K562 (cell line): ENCODE measurements at regions not wholly inside any gene's neighbourhood (a gene's known extent, or its start where the extent isn't known, plus 50 kb on each side); places are given as distances from the start of the nearest gene placed in this dataset.

Experiments used
- ATAC-seq: fragments of 200-7000 bp; cut with Tn5 transposase; 3 replicates; pipeline ENCODE4 v1.9.1; 2020; ENCODE audit warnings: moderate library complexity
- BruUV-seq: library from RNA; stranded (reverse); fragments of 400-500 nt; replicated peaks from 2 replicates; lab custom pipeline; 2021; lab: Mats Ljungman, UMichigan
- CTCF ChIA-PET: fragments of 300-600 bp; formaldehyde crosslinking; extraction: SDS; loops from one replicate; lab custom pipeline; 2021; ENCODE audit warnings: low intra/inter-chr PET ratio; lab: Yijun Ruan, JAX
- POLR2A ChIA-PET: fragments of 300-600, 350-650 bp; sonication (Branson Sonifier 250); formaldehyde crosslinking; extraction: SDS; loops from one replicate; lab custom pipeline; 2021; ENCODE audit warnings: antibody characterized with exemption, inconsistent platforms; lab: Yijun Ruan, JAX
- DNase-seq, 4 experiments: peaks; one replicate each; pipeline versions ENCODE4 v3.0.0 to v3.0.0-alpha.2; 2011 to 2018; ENCODE audit warnings: low spot score in 3 of 4, mixed read lengths in 3 of 4; ENCODE audit errors: extremely low read depth in 1 of 4
- FAIRE-seq: peaks from 2 replicates; lab custom pipeline; 2011; peaks lifted over from hg19 to GRCh38; lab: Jason Lieb, UNC
- H2AFZ ChIP-seq: 2 replicates; pipeline ENCODE4 v1.6.0; 2011; ENCODE audit warnings: low read depth, low read length, control low read depth, inconsistent platforms
- H3K27ac ChIP-seq: fragments of 200-600 bp; 3 replicates; pipeline ENCODE4 v1.8.0; 2011; ENCODE audit warnings: low read depth, mild to moderate bottlenecking, control low read depth, inconsistent platforms, low read length, moderate library complexity, mixed read lengths; ENCODE audit errors: extremely low read depth
- H3K27me3 ChIP-seq, 2 experiments: fragments of 300-600 bp in 1 of 2; 2 replicates in 1 of 2; 3 replicates in 1 of 2; pipeline versions ENCODE4 v1.6.0 to v1.8.0; 2011; ENCODE audit warnings: inconsistent platforms in 2 of 2, low read length in 2 of 2, mild to moderate bottlenecking in 1 of 2, mixed read lengths in 1 of 2, moderate library complexity in 1 of 2; ENCODE audit not compliant: control insufficient read depth in 2 of 2, insufficient read depth in 2 of 2
- H3K36me3 ChIP-seq: fragments of 300-600 bp; 3 replicates; pipeline ENCODE4 v1.8.0; 2011; ENCODE audit warnings: mild to moderate bottlenecking, low read length, inconsistent platforms; ENCODE audit not compliant: control insufficient read depth, insufficient read depth
- H3K4me1 ChIP-seq, 2 experiments: fragments of 200-600 bp in 1 of 2; replicated peaks in 1 of 2; 2 replicates in 1 of 2; 3 replicates in 1 of 2; pipeline versions ENCODE4 v1.5.1 to v1.8.0; 2011; ENCODE audit warnings: inconsistent platforms in 2 of 2, low read length in 2 of 2, mild to moderate bottlenecking in 1 of 2, mixed read lengths in 1 of 2, moderate library complexity in 1 of 2; ENCODE audit not compliant: control insufficient read depth in 2 of 2, insufficient read depth in 2 of 2
- H3K4me2 ChIP-seq: 2 replicates; pipeline ENCODE4 v1.6.1; 2011; ENCODE audit warnings: low read length, control low read depth, inconsistent platforms, mixed read lengths; ENCODE audit not compliant: insufficient read depth
- H3K4me3 ChIP-seq: fragments of 200-600 bp; sonication (generic), shearing (Covaris generic); 2 replicates; pipeline ENCODE4 v1.5.1; 2016; ENCODE audit warnings: control low read depth, inconsistent platforms
- H3K79me2 ChIP-seq: fragments of 200-600 bp; 3 replicates; pipeline ENCODE4 v1.8.0; 2011; ENCODE audit warnings: low read length, inconsistent platforms; ENCODE audit not compliant: control insufficient read depth, insufficient read depth
- H3K9ac ChIP-seq, 2 experiments: 2 replicates each; pipeline versions ENCODE4 v1.6.0 to v1.6.1; 2011; ENCODE audit warnings: low read depth in 2 of 2, low read length in 2 of 2, control low read depth in 1 of 2, inconsistent platforms in 1 of 2, mild to moderate bottlenecking in 1 of 2, mixed read lengths in 1 of 2; ENCODE audit not compliant: insufficient read depth in 1 of 2
- H3K9me1 ChIP-seq: one replicate; pipeline ENCODE4 v1.6.0; 2011; ENCODE audit warnings: inconsistent platforms, mild to moderate bottlenecking, low read length, moderate library complexity; ENCODE audit not compliant: control insufficient read depth, insufficient read depth
- H3K9me3 ChIP-seq: replicated peaks from 2 replicates; pipeline ENCODE4 v1.5.1; 2011; ENCODE audit warnings: low read depth, low read length, inconsistent platforms; ENCODE audit not compliant: control insufficient read depth, insufficient read depth
- H4K20me1 ChIP-seq: replicated peaks from 2 replicates; pipeline ENCODE4 v1.6.1; 2011; ENCODE audit warnings: low read length, inconsistent platforms, mixed read lengths; ENCODE audit not compliant: control insufficient read depth, insufficient read depth
- CBX2 ChIP-seq: fragments of 200-600 bp; sonication (generic); IDR thresholded peaks from one replicate; pipeline ENCODE4 v1.6.1; 2012; ENCODE audit warnings: mild to moderate bottlenecking, low read length, inconsistent platforms; ENCODE audit not compliant: insufficient read depth, poor library complexity, severe bottlenecking
- CREM ChIP-seq: IDR thresholded peaks from 2 replicates; pipeline ENCODE4 v1.6.1; 2014; ENCODE audit warnings: antibody characterized with exemption, low read depth
- ETS1 ChIP-seq: conservative IDR thresholded peaks from 2 replicates; pipeline ENCODE4 v1.6.1; 2011; ENCODE audit warnings: low read depth, mild to moderate bottlenecking, low read length; ENCODE audit not compliant: control insufficient read depth
- MYNN ChIP-seq, 2 experiments: sonication (generic); formaldehyde crosslinking in 1 of 2; IDR thresholded peaks; 2 replicates each; pipeline versions ENCODE4 v1.5.0 to v1.6.1; 2016 to 2020; ENCODE audit warnings: antibody characterized with exemption in 1 of 2, missing genetic modification reagents in 1 of 2
- PPARD ChIP-seq: fragments of 250-450 bp; sonication (Bioruptor Pico); IDR thresholded peaks from 2 replicates; pipeline ENCODE4 v1.8.0; 2022; ENCODE audit warnings: inconsistent platforms, mild to moderate bottlenecking, moderate library complexity
- ZFP30 ChIP-seq: fragments of 250-450 bp; sonication (Bioruptor Pico); IDR thresholded peaks from 2 replicates; pipeline ENCODE4 v1.8.0; 2022; ENCODE audit warnings: moderate library complexity, mild to moderate bottlenecking, inconsistent platforms, borderline replicate concordance
- ZNF134 ChIP-seq: fragments of 250-450 bp; sonication (Bioruptor Pico); conservative IDR thresholded peaks from 2 replicates; pipeline ENCODE4 v1.4.0; 2020
- ZNF146 ChIP-seq: IDR thresholded peaks from one replicate; pipeline ENCODE4 v1.6.1; 2018; ENCODE audit warnings: missing compliant biosample characterization; ENCODE audit not compliant: unreplicated experiment
- ZNF445 ChIP-seq: fragments of 250-450 bp; sonication (Bioruptor Pico); IDR thresholded peaks from 2 replicates; pipeline ENCODE4 v1.4.0; 2020; ENCODE audit warnings: low read depth, mild to moderate bottlenecking, moderate library complexity
- ZNF518B ChIP-seq: fragments of 250-450 bp; sonication (Bioruptor Pico); IDR thresholded peaks from 2 replicates; pipeline ENCODE4 v1.5.0; 2021; ENCODE audit warnings: mild to moderate bottlenecking, moderate library complexity
- ZNF764 ChIP-seq: fragments of 250-450 bp; sonication (Bioruptor Pico); IDR thresholded peaks from 2 replicates; pipeline ENCODE4 v1.4.0; 2020; ENCODE audit warnings: low read depth, mild to moderate bottlenecking, moderate library complexity
- WGBS: fragments of 100-300 bp; shearing (Covaris generic); methylation state at CpG from one replicate; pipeline ENCODE4 v1.1.6; 2016; ENCODE audit warnings: low coverage, mixed read lengths; ENCODE audit not compliant: insufficient coverage; ENCODE audit errors: missing lambda C conversion rate; 5-methylcytosine and 5-hydroxymethylcytosine counted together
- in situ Hi-C: fragments of 300-500 bp; cut with MboI; formaldehyde crosslinking; loops from 4 replicates; pipeline ENCODE4 v1.15.0; 2018; ENCODE audit warnings: inconsistent platforms, mixed read lengths
- intact Hi-C: fragments of 100-400 bp; cut with micrococcal nuclease; formaldehyde crosslinking; loops from 2 replicates; pipeline ENCODE4 v1.14.2; 2022
- TF ChIP-seq, protein P1 (sequence below): fragments of 450-650 bp; IDR thresholded peaks from 2 replicates; pipeline ENCODE4 v1.6.1; 2018; ENCODE audit not compliant: partially characterized antibody
- TF ChIP-seq, protein P2 (sequence below): fragments of 250-450 bp; sonication (Bioruptor Pico); IDR thresholded peaks from 2 replicates; pipeline ENCODE4 v1.4.0; 2020; ENCODE audit warnings: borderline replicate concordance

GRCh38 chr18:8474661-8475060 lies 134.6 kb upstream of the RAB12 start:
- in situ Hi-C loops = no loop called here
- Histone ChIP-seq H3K27ac (no peak overlapping the region), H3K9ac (no peak overlapping the region), H3K4me2 (no peak overlapping the region), H3K27me3 (peaks cover 33 to 54% of the 10 kb centered on the region in 2 experiments), H4K20me1 (peaks cover 7% of the 10 kb centered on the region; the same call in 1 of the 2 replicates), H3K4me3 (no peak overlapping the region), H3K9me3 (no peaks in the 10 kb centered on the region), H3K36me3 (no peaks in the 10 kb centered on the region), H3K4me1 (no peaks in the 10 kb centered on the region), H2AFZ (no peak overlapping the region), H3K9me1 (no peaks in the 10 kb centered on the region), H3K79me2 (no peaks in the 10 kb centered on the region)
- DNase-seq (no peak), FAIRE-seq (no peak), ATAC-seq (no peak)
- WGBS = 4% methylated on average over 3 of the region's 3 CpGs
- BruUV-seq = no TSS peak
- ChIA-PET POLR2A (no interaction called here), CTCF (no interaction called here)
- intact Hi-C loops = no loop called here
- TF ChIP-seq ZNF146 (CRISPR knock-in tag) = no peak
- no peak for TF ChIP-seq PPARD (CRISPR knock-in tag)
- TF ChIP-seq, protein P1, sequence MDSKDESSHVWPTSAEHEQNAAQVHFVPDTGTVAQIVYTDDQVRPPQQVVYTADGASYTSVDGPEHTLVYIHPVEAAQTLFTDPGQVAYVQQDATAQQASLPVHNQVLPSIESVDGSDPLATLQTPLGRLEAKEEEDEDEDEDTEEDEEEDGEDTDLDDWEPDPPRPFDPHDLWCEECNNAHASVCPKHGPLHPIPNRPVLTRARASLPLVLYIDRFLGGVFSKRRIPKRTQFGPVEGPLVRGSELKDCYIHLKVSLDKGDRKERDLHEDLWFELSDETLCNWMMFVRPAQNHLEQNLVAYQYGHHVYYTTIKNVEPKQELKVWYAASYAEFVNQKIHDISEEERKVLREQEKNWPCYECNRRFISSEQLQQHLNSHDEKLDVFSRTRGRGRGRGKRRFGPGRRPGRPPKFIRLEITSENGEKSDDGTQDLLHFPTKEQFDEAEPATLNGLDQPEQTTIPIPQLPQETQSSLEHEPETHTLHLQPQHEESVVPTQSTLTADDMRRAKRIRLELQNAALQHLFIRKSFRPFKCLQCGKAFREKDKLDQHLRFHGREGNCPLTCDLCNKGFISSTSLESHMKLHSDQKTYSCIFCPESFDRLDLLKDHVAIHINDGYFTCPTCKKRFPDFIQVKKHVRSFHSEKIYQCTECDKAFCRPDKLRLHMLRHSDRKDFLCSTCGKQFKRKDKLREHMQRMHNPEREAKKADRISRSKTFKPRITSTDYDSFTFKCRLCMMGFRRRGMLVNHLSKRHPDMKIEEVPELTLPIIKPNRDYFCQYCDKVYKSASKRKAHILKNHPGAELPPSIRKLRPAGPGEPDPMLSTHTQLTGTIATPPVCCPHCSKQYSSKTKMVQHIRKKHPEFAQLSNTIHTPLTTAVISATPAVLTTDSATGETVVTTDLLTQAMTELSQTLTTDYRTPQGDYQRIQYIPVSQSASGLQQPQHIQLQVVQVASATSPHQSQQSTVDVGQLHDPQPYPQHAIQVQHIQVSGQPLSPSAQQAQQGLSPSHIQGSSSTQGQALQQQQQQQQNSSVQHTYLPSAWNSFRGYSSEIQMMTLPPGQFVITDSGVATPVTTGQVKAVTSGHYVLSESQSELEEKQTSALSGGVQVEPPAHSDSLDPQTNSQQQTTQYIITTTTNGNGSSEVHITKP = no peak
- no peak for TF ChIP-seq ETS1
- no peak for TF ChIP-seq ZFP30
- no peak for TF ChIP-seq ZNF134 (CRISPR knock-in tag)
- TF ChIP-seq ZNF445 (CRISPR knock-in tag) = no peak
- TF ChIP-seq ZNF764 = no peak
- TF ChIP-seq, protein P2, sequence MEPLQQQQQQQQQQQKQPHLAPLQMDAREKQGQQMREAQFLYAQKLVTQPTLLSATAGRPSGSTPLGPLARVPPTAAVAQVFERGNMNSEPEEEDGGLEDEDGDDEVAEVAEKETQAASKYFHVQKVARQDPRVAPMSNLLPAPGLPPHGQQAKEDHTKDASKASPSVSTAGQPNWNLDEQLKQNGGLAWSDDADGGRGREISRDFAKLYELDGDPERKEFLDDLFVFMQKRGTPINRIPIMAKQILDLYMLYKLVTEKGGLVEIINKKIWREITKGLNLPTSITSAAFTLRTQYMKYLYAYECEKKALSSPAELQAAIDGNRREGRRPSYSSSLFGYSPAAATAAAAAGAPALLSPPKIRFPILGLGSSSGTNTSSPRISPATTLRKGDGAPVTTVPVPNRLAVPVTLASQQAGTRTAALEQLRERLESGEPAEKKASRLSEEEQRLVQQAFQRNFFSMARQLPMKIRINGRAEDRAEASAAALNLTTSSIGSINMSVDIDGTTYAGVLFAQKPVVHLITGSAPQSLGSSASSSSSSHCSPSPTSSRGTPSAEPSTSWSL (CRISPR knock-in tag) = no peak
- TF ChIP-seq ZNF518B (CRISPR knock-in tag) = no peak
- no peak for TF ChIP-seq CREM
- no peak for TF ChIP-seq CBX2
- TF ChIP-seq MYNN (IDR thresholded peaks at IDR 0.05) = no peak
- no peak for TF ChIP-seq MYNN (CRISPR knock-in tag; IDR thresholded peaks at IDR 0.05)
